ENCODE measurements at regions not wholly inside any gene's neighbourhood (a gene's known extent, or its start where the extent isn't known, plus 50 kb on each side); places are given as distances from the start of the nearest gene placed in this dataset.

- no peak overlapping the region for H3K27ac ChIP-seq
- no peak for TF ChIP-seq ZFX (IDR thresholded peaks at IDR 0.05)
- no peak for TF ChIP-seq CTCF (conservative IDR thresholded peaks at IDR 0.05)
Measured at GRCh38 chr5:98721231-98721928, 52.1 kb upstream of the RGMB start.

- TF ChIP-seq CTCF (conservative IDR thresholded peaks at IDR 0.05): no peak
- TF ChIP-seq ZFX (IDR thresholded peaks at IDR 0.05): no peak
- no peak overlapping the region for H3K27ac ChIP-seq
Measured at GRCh38 chr5:98722188-98722587, 51.3 kb upstream of the RGMB start.

- no peak overlapping the region for H3K27ac ChIP-seq
- no peak for TF ChIP-seq ZFX (IDR thresholded peaks at IDR 0.05)
- TF ChIP-seq CTCF (conservative IDR thresholded peaks at IDR 0.05): no peak
Measured at GRCh38 chr5:98723061-98723460, 50.4 kb upstream of the RGMB start.

All from C4-2B (cell line).